ENCODE measurements at regions not wholly inside any gene's neighbourhood (a gene's known extent, or its start where the extent isn't known, plus 50 kb on each side); places are given as distances from the start of the nearest gene placed in this dataset.
A peak's percentile ranks its signal among the peaks of the same experiment; 100 is the strongest.
"Not testable (repeated sequence)": the region's sequence is repeated elsewhere in the genome, so short reads cannot be mapped to it uniquely, and the experiment has no call there.

DNA sequence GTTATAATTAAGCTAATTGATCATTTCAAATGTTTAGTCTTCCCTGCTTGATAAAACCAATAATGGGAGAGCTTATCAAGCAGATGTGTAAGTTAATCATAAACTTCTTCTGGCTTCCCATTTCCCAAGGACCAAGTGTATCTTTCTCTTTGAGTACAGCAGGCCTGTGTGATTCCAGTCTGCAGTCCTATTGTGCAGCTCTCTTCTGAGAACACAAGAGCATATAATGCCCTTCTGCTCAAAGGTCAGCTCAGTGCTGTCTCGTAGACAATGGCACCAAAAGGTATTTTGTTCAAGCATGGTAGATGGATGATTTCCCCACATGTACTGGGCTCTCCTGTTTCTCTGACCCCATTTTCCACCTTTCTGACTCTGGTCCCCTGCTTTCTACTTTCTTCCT lies 101.8 kb upstream of the DYRK2 start:
- H3K4me3 ChIP-seq, result no peak overlapping the region
- H3K4me1 ChIP-seq, result peaks cover 0 to under 1% (median 0%) of the 10 kb centered on the region in 4 donors
- no peak overlapping the region for H3K27ac ChIP-seq
- intact Hi-C loops (cut with DNase I; ENCODE audit: low total_unique reads), result no loop called here
- no peaks in the 10 kb centered on the region for H3K27me3 ChIP-seq
- no peak for DNase-seq
- no peaks in the 10 kb centered on the region for H3K36me3 ChIP-seq
- peaks cover 0 to 4% (median 0%) of the 10 kb centered on the region in 4 donors for H3K9me3 ChIP-seq
- WGBS, 5 donors, result 59 to 77% (median 72%) methylated on average over 1 of the region's 1 CpG
- no peak for TF ChIP-seq POLR2A (IDR thresholded peaks at IDR 0.05)

GRCh38 chr12:67555075-67555717 lies 93.3 kb upstream of the DYRK2 start:
- peak; percentile 65 to 84 for DNase-seq
- H3K27me3 ChIP-seq; H3K4me3 ChIP-seq; H3K36me3 ChIP-seq; H3K9me3 ChIP-seq; H3K27ac ChIP-seq; intact Hi-C loops (cut with DNase I; ENCODE audit: low total_unique reads): not testable (repeated sequence)
- TF ChIP-seq POLR2AphosphoS5 (IDR thresholded peaks at IDR 0.05), result peak in 2 of 3 donors; percentile 28 to 59
- peaks cover 0 to 11% (median 4%) of the 10 kb centered on the region in 4 donors for H3K4me1 ChIP-seq
- WGBS, 5 donors, result 24 to 37% (median 33%) methylated on average over 4 to 8 of the region's 8 CpGs

DNA sequence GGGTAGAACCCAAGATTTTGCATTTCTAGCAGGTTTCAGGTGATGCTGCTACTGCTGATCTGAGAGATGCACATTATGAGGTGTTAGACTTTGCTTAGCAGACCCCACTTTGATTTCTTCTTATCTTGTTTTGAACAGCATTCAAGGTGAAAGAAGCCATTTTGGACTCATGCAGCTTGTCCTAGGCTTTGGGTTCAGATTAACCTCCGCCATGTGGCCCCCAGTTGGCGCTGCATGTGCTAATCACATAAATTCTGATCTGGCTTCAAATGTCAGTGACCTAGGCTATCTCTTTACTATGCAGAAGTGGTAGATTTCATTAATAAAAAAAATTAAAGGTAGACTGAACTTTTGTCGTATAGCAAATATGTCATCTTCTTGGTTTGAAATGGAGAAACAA lies 89.8 kb upstream of the DYRK2 start:
- intact Hi-C loops (cut with DNase I; ENCODE audit: low total_unique reads), result no loop called here
- no peak for DNase-seq
- no peak overlapping the region for H3K27ac ChIP-seq
- no peaks in the 10 kb centered on the region for H3K27me3 ChIP-seq
- TF ChIP-seq POLR2A (IDR thresholded peaks at IDR 0.05), result no peak
- TF ChIP-seq CTCF (IDR thresholded peaks at IDR 0.05), result no peak
- TF ChIP-seq POLR2AphosphoS5 (IDR thresholded peaks at IDR 0.05), result no peak
- TF ChIP-seq EP300 (IDR thresholded peaks at IDR 0.05), result no peak
- no peak overlapping the region for H3K4me3 ChIP-seq
- peaks cover 0 to 21% (median 9%) of the 10 kb centered on the region in 4 donors for H3K9me3 ChIP-seq
- peaks cover 0 to 11% (median 4%) of the 10 kb centered on the region in 4 donors for H3K4me1 ChIP-seq
- 91 to 97% (median 94%) methylated on average over 3 of the region's 3 CpGs for WGBS, 5 donors
- no peaks in the 10 kb centered on the region for H3K36me3 ChIP-seq

- Histone ChIP-seq H3K4me1 (peaks cover 0 to 11% (median 4%) of the 10 kb centered on the region in 4 donors), H3K36me3 (no peaks in the 10 kb centered on the region), H3K9me3 (peaks cover 0 to 21% (median 9%) of the 10 kb centered on the region in 4 donors), H3K27ac (no peak overlapping the region), H3K27me3 (no peaks in the 10 kb centered on the region), H3K4me3 (no peak overlapping the region)
- whole genome bisulfite sequencing, 5 donors, result 89 to 97% (median 93%) methylated on average over 3 of the region's 3 CpGs
- DNase-seq, result no peak
- TF ChIP-seq POLR2A (IDR thresholded peaks at IDR 0.05), result no peak
- no peak for TF ChIP-seq POLR2AphosphoS5 (IDR thresholded peaks at IDR 0.05)
- no peak for TF ChIP-seq CTCF (IDR thresholded peaks at IDR 0.05)
- no peak for TF ChIP-seq EP300 (IDR thresholded peaks at IDR 0.05)
- intact Hi-C loops (cut with DNase I; ENCODE audit: low total_unique reads), result no loop called here
Observed at GRCh38 chr12:67559751-67560150, 88.8 kb upstream of the DYRK2 start.

- DNase-seq, result peak in 1 of 2 donors; percentile 34
- Histone ChIP-seq H3K4me1 (no peaks in the 10 kb centered on the region), H3K9me3 (peaks cover 0 to 38% (median 20%) of the 10 kb centered on the region in 4 donors), H3K36me3 (no peaks in the 10 kb centered on the region), H3K4me3 (no peak overlapping the region), H3K27me3 (no peaks in the 10 kb centered on the region), H3K27ac (no peak overlapping the region)
- WGBS, 5 donors, result 30 to 50% (median 33%) methylated on average over 3 of the region's 3 CpGs
- intact Hi-C loops (cut with DNase I; ENCODE audit: low total_unique reads), result no loop called here
- TF ChIP-seq EP300 (IDR thresholded peaks at IDR 0.05), result no peak
- TF ChIP-seq CTCF (IDR thresholded peaks at IDR 0.05), result no peak
- no peak for TF ChIP-seq POLR2A (IDR thresholded peaks at IDR 0.05)
- no peak for TF ChIP-seq POLR2AphosphoS5 (IDR thresholded peaks at IDR 0.05)
Observed at GRCh38 chr12:67562513-67563287, 85.8 kb upstream of the DYRK2 start.

All from stomach (tissue), 8 donors.